AML-193 (cell line): ENCODE measurements at regions not wholly inside any gene's neighbourhood (a gene's known extent, or its start where the extent isn't known, plus 50 kb on each side); places are given as distances from the start of the nearest gene placed in this dataset.

Source experiments
- DNase-seq, 2 experiments: peaks; one replicate each; lab custom pipeline; 2025; lab: John Stamatoyannopoulos, UW

- DNase-seq = no peak
Measured at GRCh38 chr18:24627644-24628315, 167.3 kb downstream of the HRH4 start.

- DNase-seq = no peak
Measured at GRCh38 chr18:24628326-24628725, 167.9 kb downstream of the HRH4 start.

GRCh38 chr18:24629921-24630320 is 169.5 kb downstream of the HRH4 start:
- no peak for DNase-seq

DNA sequence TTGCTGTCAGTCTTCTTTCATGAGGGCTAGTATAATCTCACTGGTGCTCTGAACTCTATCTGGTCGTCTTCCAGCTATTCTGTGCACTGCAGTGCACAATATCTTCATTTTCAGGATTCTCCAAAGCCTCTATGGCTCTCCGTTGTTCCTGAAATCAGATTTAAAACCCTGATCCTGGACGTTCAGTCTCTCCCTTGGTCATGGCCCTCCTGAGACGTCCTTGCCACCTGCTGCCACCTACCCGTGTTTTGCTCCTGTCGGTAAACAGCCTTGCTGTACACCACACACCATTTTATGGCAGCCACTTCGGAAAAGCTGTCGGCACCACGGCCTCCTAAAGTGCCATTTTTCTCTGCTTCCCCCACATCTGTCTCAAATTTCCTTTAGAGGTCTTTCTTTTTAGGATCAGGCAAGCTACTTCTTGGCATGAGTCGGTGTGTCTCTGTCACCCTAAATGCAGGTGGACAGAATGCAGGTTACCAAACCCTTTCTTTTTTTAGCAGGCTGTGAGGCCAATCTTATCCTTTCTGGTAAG is 170.0 kb downstream of the HRH4 start:
- DNase-seq = no peak

DNA sequence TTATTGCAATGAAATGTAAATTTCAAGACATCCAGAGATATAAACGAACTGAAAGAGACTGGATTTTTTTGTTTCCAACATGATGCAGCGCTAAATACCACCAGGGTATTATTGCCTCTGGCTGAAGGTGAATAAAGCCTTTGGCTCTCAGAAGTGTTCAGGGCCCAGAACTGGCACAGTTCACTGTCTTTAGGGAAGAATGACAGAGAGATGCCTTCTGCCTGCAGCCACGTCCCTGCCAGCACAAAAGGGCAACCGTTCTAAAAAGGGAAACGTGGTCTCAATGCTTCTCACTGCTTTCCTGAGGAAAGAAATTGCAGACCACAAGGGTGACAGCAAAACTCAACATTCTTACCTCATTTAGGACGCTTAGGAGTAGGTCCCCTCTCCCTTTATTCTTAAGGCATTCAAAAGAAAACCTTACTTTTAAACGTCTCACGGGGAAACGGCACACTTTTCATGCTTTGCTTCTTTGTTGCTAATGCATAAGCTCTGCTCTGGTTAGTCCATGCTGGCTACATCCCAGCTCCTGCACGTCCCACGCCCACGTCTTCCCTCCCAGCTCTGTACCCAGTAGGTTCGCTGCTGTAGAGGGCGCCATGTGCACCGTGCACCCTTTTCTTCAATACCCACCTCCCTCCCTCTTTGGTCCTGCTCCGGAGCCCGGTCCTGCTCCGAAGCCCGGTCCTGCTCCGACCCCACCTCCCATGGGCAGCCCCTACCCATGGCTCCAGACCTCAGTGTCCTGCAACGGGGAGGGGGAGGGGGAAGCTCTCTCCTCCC is 171.0 kb downstream of the HRH4 start:
- no peak for DNase-seq

- DNase-seq = no peak
Measured at GRCh38 chr18:24632158-24632988, 171.9 kb downstream of the HRH4 start.

- no peak for DNase-seq
Measured at GRCh38 chr18:24633121-24633520, 172.7 kb downstream of the HRH4 start.

DNA sequence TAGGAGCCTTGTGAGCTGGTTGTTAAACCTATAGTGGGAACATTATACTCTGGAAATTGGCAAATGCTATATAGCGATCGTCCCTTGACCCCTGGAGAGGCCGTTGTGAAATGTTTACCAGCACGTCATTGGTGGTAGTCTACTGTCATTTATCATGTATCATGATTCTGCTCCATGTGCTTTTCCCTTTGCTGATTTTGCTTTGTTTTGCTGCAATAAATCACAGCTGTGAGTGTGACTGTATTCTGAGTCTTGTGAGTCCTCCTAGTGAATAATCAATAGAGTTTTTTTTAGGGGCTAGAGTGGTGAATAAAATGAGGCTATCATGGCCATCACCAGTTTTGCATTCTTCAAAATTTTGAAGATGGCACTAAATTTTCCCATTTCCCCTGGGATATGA is 189.1 kb downstream of the HRH4 start:
- no peak for DNase-seq

DNA sequence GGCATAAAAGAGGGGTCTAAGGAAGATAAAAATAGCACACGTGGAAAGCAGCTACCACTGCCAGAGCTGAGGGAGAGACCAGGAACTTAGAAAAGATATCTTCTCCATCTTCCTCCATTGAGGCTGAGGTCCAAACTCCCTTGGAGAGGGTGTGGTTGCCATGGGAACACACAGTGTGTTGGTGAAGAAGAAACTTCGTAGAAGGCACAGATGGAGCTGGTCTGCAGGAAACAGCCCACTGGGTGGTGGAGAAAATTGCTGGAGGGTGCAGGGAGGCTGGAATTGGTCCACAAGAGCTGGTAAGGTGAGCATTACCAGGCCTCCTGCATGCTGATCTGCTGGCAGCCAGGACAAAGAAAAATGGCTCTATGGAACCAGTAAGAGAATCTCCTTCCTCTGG is 191.0 kb downstream of the HRH4 start:
- DNase-seq = no peak

- DNase-seq = no peak
Measured at GRCh38 chr18:24656050-24656449, 195.6 kb downstream of the HRH4 start.

DNA sequence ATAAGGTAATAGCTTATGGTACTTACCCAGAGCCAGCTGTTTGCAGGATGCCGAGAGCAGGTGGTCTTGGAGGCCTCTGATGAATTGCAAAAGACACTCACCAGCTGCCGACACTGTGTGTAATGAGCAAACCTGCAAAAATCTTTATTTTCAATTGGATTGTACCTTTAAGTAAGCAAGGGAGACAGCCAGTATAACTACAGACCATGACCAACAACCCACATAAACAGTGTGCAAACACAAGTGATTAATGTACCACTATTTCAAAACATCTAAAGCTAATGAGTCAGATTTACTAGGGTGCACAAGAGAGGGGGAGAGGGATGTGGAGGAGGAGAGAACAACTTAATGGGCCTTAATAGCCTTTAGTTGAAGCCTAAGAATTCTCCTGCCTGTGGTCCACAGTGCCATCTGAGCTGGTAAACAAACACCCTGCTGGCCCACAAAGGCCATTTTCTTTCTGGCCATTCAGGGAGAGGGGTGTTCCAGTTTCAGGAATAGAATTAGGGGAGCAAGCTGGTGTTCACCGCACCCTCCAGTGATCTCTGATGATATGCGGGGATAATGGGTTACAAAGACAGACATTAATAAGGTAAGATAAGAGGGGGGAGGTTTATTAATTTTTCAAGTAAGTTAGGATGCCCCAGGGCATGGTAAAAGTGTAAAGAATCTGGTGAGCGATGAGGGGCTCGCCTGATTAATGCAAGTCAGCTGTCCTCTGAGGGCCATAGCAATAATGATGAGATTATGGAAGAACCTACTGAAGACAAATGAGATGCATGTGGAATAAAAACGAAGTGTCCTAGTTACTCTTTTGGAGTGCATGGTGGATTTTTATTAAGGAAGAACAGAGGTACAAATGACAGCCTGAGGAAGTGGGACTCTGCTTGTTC is 196.4 kb downstream of the HRH4 start:
- no peak for DNase-seq

- DNase-seq = no peak
Measured at GRCh38 chr18:24657444-24657842, 197.0 kb downstream of the HRH4 start.

GRCh38 chr18:24658302-24658701 is 197.9 kb downstream of the HRH4 start:
- no peak for DNase-seq

- DNase-seq = no peak
Measured at GRCh38 chr18:24659827-24660720, 199.6 kb downstream of the HRH4 start.

DNA sequence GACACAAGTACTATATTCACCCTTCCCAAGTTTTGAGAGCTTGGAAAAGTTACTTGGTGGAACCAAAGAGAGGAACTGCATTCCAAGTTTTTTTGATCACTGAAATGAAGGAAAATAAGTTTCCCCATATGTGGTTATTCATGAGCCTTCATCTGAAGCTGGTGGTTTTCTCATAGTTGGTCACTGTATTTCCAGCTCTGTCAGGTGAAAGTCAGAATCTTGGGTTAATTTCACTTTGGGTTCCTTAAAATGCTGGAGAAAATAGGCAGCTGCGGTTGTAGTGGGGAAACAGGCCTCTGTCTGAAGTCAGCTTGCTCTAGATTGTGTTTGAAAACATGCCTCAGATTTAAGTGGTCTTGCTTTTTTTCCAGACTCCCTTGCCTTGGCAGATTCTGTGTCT is 200.5 kb downstream of the HRH4 start:
- no peak for DNase-seq

DNA sequence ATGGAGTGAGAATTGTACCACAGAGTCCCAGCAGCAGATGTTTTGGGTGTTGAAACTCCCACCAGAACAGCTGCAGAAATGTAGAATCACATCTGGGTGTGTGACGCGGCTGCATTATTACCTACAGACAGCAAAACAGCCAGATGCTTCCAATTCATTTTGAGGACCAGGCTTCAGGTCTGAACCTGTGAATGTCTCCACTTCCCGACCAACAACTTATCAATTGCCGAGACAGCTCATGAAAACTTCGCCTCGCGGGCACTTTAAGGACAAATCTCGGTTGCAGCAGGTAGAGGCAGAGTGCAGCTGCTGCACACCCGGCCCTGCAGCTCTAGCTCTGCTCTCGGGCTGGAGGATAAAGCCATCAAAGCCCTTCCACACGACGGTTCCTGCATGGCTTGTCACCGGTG is 202.0 kb downstream of the HRH4 start:
- no peak for DNase-seq

- DNase-seq = no peak
Measured at GRCh38 chr18:24663026-24663425, 202.6 kb downstream of the HRH4 start.

GRCh38 chr18:24669015-24669414 is 208.6 kb downstream of the HRH4 start:
- no peak for DNase-seq

DNA sequence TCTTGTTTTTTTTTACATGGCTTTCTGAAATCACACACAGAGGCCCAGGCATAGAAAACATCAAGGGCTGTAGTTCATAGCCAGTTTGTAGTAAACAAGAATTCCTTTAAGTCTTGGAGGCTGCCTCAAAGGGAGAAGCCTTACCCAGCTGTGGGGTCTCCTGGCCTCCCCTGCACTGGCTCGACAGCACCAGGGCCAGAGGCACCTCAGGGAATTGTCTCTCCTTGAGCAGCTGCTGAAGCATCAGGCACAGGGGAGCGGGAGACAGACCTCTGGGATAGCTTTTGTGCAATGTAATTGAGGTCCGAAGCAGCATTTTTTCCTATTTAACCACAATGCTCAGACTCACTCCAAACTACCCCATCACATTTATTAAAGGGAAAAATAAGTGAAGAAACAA is 209.1 kb downstream of the HRH4 start:
- DNase-seq = no peak

GRCh38 chr18:24672165-24672941 is 211.9 kb downstream of the HRH4 start:
- no peak for DNase-seq
